NAMALWA (cell line): ENCODE measurements at regions not wholly inside any gene's neighbourhood (a gene's known extent, or its start where the extent isn't known, plus 50 kb on each side); places are given as distances from the start of the nearest gene placed in this dataset.
A peak's percentile ranks its signal among the peaks of the same experiment; 100 is the strongest.

Experiments
- DNase-seq: peaks from one replicate; pipeline ENCODE4 v3.0.0-alpha.2; 2015; ENCODE audit warnings: low spot score

GRCh38 chr12:77625441-77625840 lies 205.3 kb upstream of the NAV3 start:
- no peak for DNase-seq

- DNase-seq: no peak
Observed at GRCh38 chr12:77619425-77619824, 211.3 kb upstream of the NAV3 start.

- DNase-seq: no peak
Observed at GRCh38 chr12:77617818-77618217, 212.9 kb upstream of the NAV3 start.

- peak; percentile 22 for DNase-seq
Observed at GRCh38 chr12:77615332-77615731, 215.4 kb upstream of the NAV3 start.

- DNase-seq: no peak
Observed at GRCh38 chr12:77613411-77613810, 217.3 kb upstream of the NAV3 start.

GRCh38 chr12:77610446-77610845 lies 220.2 kb upstream of the NAV3 start:
- DNase-seq: no peak

GRCh38 chr12:77609016-77609415 lies 221.7 kb upstream of the NAV3 start:
- no peak for DNase-seq

- DNase-seq: no peak
Observed at GRCh38 chr12:77608271-77608824, 222.3 kb upstream of the NAV3 start.

GRCh38 chr12:77606348-77606747 lies 224.3 kb upstream of the NAV3 start:
- no peak for DNase-seq

GRCh38 chr12:77603946-77604345 lies 226.7 kb upstream of the NAV3 start:
- DNase-seq: no peak

- no peak for DNase-seq
Observed at GRCh38 chr12:77601069-77601468, 229.6 kb upstream of the NAV3 start.

- no peak for DNase-seq
Observed at GRCh38 chr12:77600468-77600843, 230.2 kb upstream of the NAV3 start.

- DNase-seq: no peak
Observed at GRCh38 chr12:77599782-77600467, 230.8 kb upstream of the NAV3 start.

GRCh38 chr12:77594366-77594765 lies 236.3 kb upstream of the NAV3 start:
- DNase-seq: no peak

GRCh38 chr12:77592836-77593235 lies 237.9 kb upstream of the NAV3 start:
- no peak for DNase-seq

- DNase-seq: no peak
Observed at GRCh38 chr12:77591959-77592743, 238.5 kb upstream of the NAV3 start.

- no peak for DNase-seq
Observed at GRCh38 chr12:77590306-77590705, 240.4 kb upstream of the NAV3 start.

- DNase-seq: no peak
Observed at GRCh38 chr12:77584860-77585259, 245.8 kb upstream of the NAV3 start.

GRCh38 chr12:77578466-77579220 lies 252.1 kb upstream of the NAV3 start:
- DNase-seq: no peak

GRCh38 chr12:77577791-77578190 lies 252.9 kb upstream of the NAV3 start:
- no peak for DNase-seq

GRCh38 chr12:77575376-77575919 lies 255.2 kb upstream of the NAV3 start:
- no peak for DNase-seq

GRCh38 chr12:77572371-77572770 lies 258.3 kb upstream of the NAV3 start:
- no peak for DNase-seq
